ENCODE measurements at regions not wholly inside any gene's neighbourhood (a gene's known extent, or its start where the extent isn't known, plus 50 kb on each side); places are given as distances from the start of the nearest gene placed in this dataset.

DNA sequence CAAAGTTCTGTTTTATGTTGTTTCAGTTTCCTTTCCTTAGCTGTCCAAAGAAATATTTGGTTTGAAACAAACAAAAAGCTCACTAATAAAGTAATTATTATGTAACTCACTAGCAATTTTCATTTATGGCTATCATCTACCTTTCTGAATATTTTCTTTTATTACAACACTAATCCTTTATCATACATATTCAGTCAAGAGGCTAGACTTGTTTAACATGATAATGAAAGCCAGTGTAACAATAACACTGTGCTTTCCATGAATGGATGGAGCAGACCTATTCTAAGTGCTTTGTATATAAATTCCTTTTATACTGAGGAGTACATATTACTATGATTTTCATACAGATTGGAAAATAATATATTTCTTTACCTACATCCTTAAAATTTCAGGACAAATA, 972.8 kb upstream of the ADGRL4 start:
- Histone ChIP-seq H4K91ac (replicated peaks; ENCODE audit: insufficient read length, low read length) (no peak overlapping the region), H2AK5ac (ENCODE audit: low read depth, low read length) (no peak overlapping the region), H2AFZ (ENCODE audit: low read length) (no peak overlapping the region), H3K23ac (ENCODE audit: insufficient read length) (no peak overlapping the region), H2BK12ac (ENCODE audit: low read depth, low read length) (no peak overlapping the region), H3K79me2 (ENCODE audit: control insufficient read depth in 1 of 2, insufficient read depth in 2 of 2, low read length in 2 of 2) (no peaks in the 10 kb centered on the region), H3K27ac (ENCODE audit: low read depth, low read length) (no peak overlapping the region), H2BK15ac (ENCODE audit: low read length) (no peak overlapping the region), H3K4me2 (ENCODE audit: insufficient read depth in 1 of 2, low read depth in 2 of 2, low read length in 2 of 2) (no peak overlapping the region), H3K18ac (ENCODE audit: extremely low read depth, low read length) (no peak overlapping the region), H3K56ac (replicated peaks; ENCODE audit: insufficient read length, low read depth, low read length) (no peak overlapping the region), H2BK20ac (ENCODE audit: low read length) (no peak overlapping the region), H3K79me1 (ENCODE audit: low read depth, low read length) (no peaks in the 10 kb centered on the region), H3K36me3 (ENCODE audit: control insufficient read depth in 2 of 4, insufficient read depth in 4 of 4, low read length in 3 of 4) (no peaks in the 10 kb centered on the region), H3K14ac (ENCODE audit: insufficient read length) (no peak overlapping the region), H4K20me1 (replicated peaks in 1 of 2; ENCODE audit: control insufficient read depth in 1 of 2, insufficient read depth in 2 of 2, low read length in 2 of 2) (no peaks in the 10 kb centered on the region), H3K27me3 (replicated peaks in 1 of 4; ENCODE audit: control insufficient read depth in 3 of 4, extremely low read depth in 1 of 4, insufficient read depth in 3 of 4, low read length in 3 of 4) (no peaks in the 10 kb centered on the region), H3K4me1 (replicated peaks in 1 of 4; ENCODE audit: control insufficient read depth in 3 of 4, insufficient read depth in 4 of 4, low read length in 3 of 4) (no peaks in the 10 kb centered on the region; a peak in 2 of 7 replicates), H2BK5ac (ENCODE audit: low read depth, low read length) (no peak overlapping the region), H3K9me3 (ENCODE audit: insufficient read depth in 2 of 2, low read depth in 1 of 2, low read length in 1 of 2) (no peaks in the 10 kb centered on the region), H4K5ac (ENCODE audit: insufficient read length, low read depth, low read length) (no peak overlapping the region), H3K4ac (replicated peaks; ENCODE audit: insufficient read length, low read depth, low read length) (no peak overlapping the region), H3K23me2 (ENCODE audit: low read depth, low read length) (no peaks in the 10 kb centered on the region), H3K9ac (replicated peaks in 1 of 4; ENCODE audit: extremely low read depth in 1 of 4, low read depth in 3 of 4, low read length in 3 of 4) (no peak overlapping the region), H2BK120ac (replicated peaks; ENCODE audit: low read depth, low read length) (no peak overlapping the region), H3K4me3 (ENCODE audit: extremely low read depth in 1 of 4, insufficient read depth in 2 of 4, low read depth in 3 of 4, low read length in 4 of 4) (no peak overlapping the region), H4K8ac (ENCODE audit: extremely low read depth, insufficient read depth, low read length) (no peak overlapping the region)
- TF ChIP-seq NRF1 (IDR thresholded peaks at IDR 0.05; ENCODE audit: low read depth, low read length) (no peak), CBX5 (IDR thresholded peaks at IDR 0.05; ENCODE audit: low read depth, low read length) (no peak), RXRA (IDR thresholded peaks at IDR 0.05; ENCODE audit: insufficient read depth, low read depth, low read length) (no peak), SP2 (IDR thresholded peaks at IDR 0.05; ENCODE audit: low read length) (no peak), ATF3 (IDR thresholded peaks at IDR 0.05; ENCODE audit: insufficient read depth, low read depth, low read length) (no peak), RFX5 (IDR thresholded peaks at IDR 0.05; ENCODE audit: borderline replicate concordance, low read depth, low read length) (no peak), KDM1A (IDR thresholded peaks at IDR 0.05; ENCODE audit: borderline replicate concordance, low read length) (no peak), TEAD4 (IDR thresholded peaks at IDR 0.05; ENCODE audit: low read depth, low read length) (no peak), EZH2 (IDR thresholded peaks at IDR 0.05; ENCODE audit: low read depth, low read length, severe bottlenecking) (no peak), CEBPB (IDR thresholded peaks at IDR 0.05; ENCODE audit: low read depth, low read length) (no peak), CREB1 (IDR thresholded peaks at IDR 0.05) (no peak)
- CTCF ChIA-PET (ENCODE audit: partially characterized antibody) = no interaction called here
- no peak for DNase-seq (ENCODE audit: low read depth in 1 of 2, low spot score in 2 of 2)
- POLR2A ChIA-PET (ENCODE audit: partially characterized antibody) = no interaction called here
- FAIRE-seq = no peak

All from H1 (cell line).